Esophagus squamous epithelium (tissue), 5 donors: ENCODE measurements at regions not wholly inside any gene's neighbourhood (a gene's known extent, or its start where the extent isn't known, plus 50 kb on each side); places are given as distances from the start of the nearest gene placed in this dataset.

Experiments
- DNase-seq: peaks from one replicate; lab custom pipeline; 2025; lab: John Stamatoyannopoulos, UW
- H3K27ac ChIP-seq, 4 donors: fragments of 200-600 bp; sonication (generic); one replicate each; pipeline ENCODE4 v1.5.1; 2016 to 2019; ENCODE audit warnings: mild to moderate bottlenecking in 1 of 4
- H3K27me3 ChIP-seq, 4 donors: fragments of 200-600 bp; sonication (generic); 1 replicate in 3 of 4; 2 replicates in 1 of 4; pipeline versions ENCODE4 v1.5.1 to v1.6.0; 2017 to 2021; ENCODE audit warnings: antibody characterized with exemption in 1 of 4
- H3K36me3 ChIP-seq, 3 donors: fragments of 200-600 bp; sonication (generic); one replicate each; pipeline ENCODE4 v1.5.1; 2016 to 2019
- H3K4me1 ChIP-seq, 3 donors: fragments of 200-600 bp; sonication (generic); one replicate each; pipeline ENCODE4 v1.5.1; 2017 to 2019
- H3K4me3 ChIP-seq, 4 donors: fragments of 200-600 bp; sonication (generic); 1 replicate in 3 of 4; 2 replicates in 1 of 4; pipeline ENCODE4 v1.5.1; 2016 to 2019; ENCODE audit warnings: mild to moderate bottlenecking in 2 of 4, moderate library complexity in 1 of 4
- H3K9me3 ChIP-seq, 3 donors: fragments of 200-600 bp; sonication (generic); one replicate each; pipeline ENCODE4 v1.5.1; 2016 to 2019
- POLR2A ChIP-seq, 4 donors: fragments of 450-650 bp; IDR thresholded peaks; one replicate each; pipeline ENCODE4 v1.6.1; 2017; ENCODE audit warnings: antibody characterized with exemption in 4 of 4, mild to moderate bottlenecking in 4 of 4, moderate library complexity in 3 of 4
- WGBS, 2 donors: methylation state at CpG; one replicate each; pipeline ENCODE4 v1.1.5; 2018; 5-methylcytosine and 5-hydroxymethylcytosine counted together
- intact Hi-C: fragments of 100-400 bp; cut with DNase I; formaldehyde crosslinking; loops from one replicate; pipeline ENCODE4 v1.15.0; 2022
- TF ChIP-seq, protein P1 (sequence below), 6 experiments: fragments of 450-650 bp in 4 of 6; fragments of 200-600 bp in 2 of 6; sonication (generic) in 2 of 6; IDR thresholded peaks; one replicate each; pipeline ENCODE4 v1.5.1; 2016 to 2019; ENCODE audit warnings: antibody characterized with exemption in 6 of 6, mild to moderate bottlenecking in 4 of 6, moderate library complexity in 4 of 6
- donor health status: DM: yes; HTN: yes; CAD: no.

DNA sequence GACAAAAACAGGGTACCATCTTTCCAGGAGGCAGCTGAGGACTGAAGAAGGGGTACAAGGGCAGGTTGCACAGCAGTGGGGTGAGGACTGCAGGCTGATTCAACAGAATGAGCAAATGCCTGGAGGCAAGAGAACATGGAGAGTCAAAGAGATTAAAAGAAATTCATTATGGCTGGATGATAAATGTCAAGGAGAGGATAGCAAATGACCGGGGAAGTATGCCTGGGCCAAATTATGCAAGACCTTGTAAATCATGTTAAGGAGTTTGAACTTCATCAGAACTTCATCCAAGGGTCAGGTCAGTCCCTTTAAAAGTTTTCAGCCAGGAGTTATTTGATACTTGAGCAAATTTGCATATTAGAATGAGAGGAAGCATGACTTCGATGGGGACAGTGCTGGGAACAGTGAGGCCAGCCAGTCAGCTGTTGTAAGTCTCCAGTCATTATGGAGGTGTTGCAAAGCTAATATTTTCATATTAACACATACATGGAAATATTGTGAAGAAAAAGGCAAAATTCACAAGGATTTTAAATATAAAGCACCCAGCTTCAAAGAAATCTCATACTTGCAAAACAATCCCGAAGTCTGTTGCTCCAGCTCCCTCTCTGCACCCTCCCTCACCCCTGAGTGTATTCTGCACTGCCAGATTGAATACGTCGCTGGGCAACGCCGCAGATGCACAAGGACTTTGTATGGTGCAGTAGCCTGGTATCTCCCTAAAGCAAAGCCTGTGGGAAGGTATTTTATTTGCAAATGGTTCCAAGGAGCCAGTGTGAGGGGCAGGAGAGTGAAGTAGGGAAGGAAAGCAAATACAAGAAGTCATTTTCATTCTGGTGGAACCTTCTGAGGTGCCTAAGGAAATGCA is 509.8 kb upstream of the TLE4 start:
- Histone ChIP-seq H3K9me3 (no peaks in the 10 kb centered on the region), H3K4me1 (no peaks in the 10 kb centered on the region), H3K4me3 (no peak overlapping the region), H3K27me3 (no peaks in the 10 kb centered on the region), H3K27ac (no peak overlapping the region), H3K36me3 (no peaks in the 10 kb centered on the region)
- no peak for DNase-seq
- intact Hi-C loops: no loop called here
- WGBS, 2 donors: 73 to 74% methylated on average over 7 of the region's 7 CpGs
- no peak for TF ChIP-seq POLR2A (IDR thresholded peaks at IDR 0.05)
- TF ChIP-seq, protein P1, sequence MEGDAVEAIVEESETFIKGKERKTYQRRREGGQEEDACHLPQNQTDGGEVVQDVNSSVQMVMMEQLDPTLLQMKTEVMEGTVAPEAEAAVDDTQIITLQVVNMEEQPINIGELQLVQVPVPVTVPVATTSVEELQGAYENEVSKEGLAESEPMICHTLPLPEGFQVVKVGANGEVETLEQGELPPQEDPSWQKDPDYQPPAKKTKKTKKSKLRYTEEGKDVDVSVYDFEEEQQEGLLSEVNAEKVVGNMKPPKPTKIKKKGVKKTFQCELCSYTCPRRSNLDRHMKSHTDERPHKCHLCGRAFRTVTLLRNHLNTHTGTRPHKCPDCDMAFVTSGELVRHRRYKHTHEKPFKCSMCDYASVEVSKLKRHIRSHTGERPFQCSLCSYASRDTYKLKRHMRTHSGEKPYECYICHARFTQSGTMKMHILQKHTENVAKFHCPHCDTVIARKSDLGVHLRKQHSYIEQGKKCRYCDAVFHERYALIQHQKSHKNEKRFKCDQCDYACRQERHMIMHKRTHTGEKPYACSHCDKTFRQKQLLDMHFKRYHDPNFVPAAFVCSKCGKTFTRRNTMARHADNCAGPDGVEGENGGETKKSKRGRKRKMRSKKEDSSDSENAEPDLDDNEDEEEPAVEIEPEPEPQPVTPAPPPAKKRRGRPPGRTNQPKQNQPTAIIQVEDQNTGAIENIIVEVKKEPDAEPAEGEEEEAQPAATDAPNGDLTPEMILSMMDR (IDR thresholded peaks at IDR 0.05): no peak

DNA sequence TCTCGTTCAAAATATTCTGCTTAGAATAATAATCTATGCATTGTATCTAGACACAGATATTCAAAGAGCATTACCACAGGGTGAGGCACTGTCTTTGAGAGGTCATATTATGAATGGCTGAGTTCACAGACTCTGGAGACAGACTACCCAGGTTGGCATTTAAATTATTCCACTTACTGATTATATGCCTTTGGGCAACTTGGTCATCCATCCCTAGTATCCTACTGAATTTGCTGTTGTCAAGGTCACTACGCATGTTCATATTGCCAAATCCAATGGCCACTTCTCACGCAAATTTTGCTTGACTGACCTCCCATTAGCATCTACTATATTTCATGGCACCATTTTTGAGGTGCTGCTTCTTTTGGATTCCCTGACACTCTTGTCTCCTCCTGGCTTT is 498.6 kb upstream of the TLE4 start:
- DNase-seq: no peak
- Histone ChIP-seq H3K27ac (no peak overlapping the region), H3K27me3 (no peaks in the 10 kb centered on the region), H3K4me3 (no peak overlapping the region), H3K9me3 (no peaks in the 10 kb centered on the region), H3K4me1 (no peaks in the 10 kb centered on the region), H3K36me3 (no peaks in the 10 kb centered on the region)
- 85 to 86% methylated on average over 3 of the region's 3 CpGs for WGBS, 2 donors
- TF ChIP-seq POLR2A (IDR thresholded peaks at IDR 0.05): no peak
- TF ChIP-seq, protein P1 (IDR thresholded peaks at IDR 0.05): no peak
- intact Hi-C loops: no loop called here

DNA sequence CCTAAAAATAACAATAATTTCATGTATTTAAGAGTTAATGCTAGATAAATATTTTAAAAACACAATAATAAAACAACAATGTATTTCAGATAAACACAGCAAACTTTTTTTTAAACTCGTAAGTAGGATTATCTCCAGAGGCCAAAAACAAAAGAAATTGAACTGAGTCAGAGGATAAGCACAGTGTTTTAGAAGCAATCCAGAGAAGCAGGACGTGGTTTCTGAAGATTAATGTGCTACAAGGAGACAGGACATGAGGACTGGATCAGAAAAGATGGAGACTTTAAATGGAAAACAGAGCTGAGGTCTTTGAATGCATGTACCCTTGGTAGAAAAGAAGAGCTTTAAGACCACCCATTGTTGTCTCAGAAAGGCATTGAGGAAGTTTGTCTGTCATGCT is 491.2 kb upstream of the TLE4 start:
- WGBS, 2 donors: 25 to 28% methylated on average over 2 of the region's 2 CpGs

DNA sequence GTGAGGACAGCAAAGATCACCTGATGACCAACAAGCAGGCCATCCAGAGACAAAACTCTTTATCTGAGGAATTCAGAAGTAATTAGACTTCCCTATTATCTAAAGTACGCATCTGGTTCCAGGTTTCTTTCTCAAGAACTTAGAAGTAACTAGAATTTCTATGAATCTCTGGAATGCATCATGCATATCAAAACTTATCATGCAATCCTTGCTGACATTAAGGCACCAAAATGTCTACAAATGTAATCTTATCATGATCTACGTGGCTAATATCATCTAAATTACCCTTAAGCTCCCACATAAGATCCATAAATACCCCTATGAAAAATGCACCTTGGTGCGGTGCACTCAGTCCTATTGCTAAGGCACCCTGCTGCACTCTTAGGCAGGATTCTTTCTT is 488.1 kb upstream of the TLE4 start:
- no peak for TF ChIP-seq POLR2A (IDR thresholded peaks at IDR 0.05)
- TF ChIP-seq, protein P1 (IDR thresholded peaks at IDR 0.05): no peak
- 79 to 86% methylated on average over 3 of the region's 3 CpGs for WGBS, 2 donors
- Histone ChIP-seq H3K9me3 (peaks cover 0 to 5% (median under 1%) of the 10 kb centered on the region in 3 donors), H3K27me3 (no peaks in the 10 kb centered on the region), H3K36me3 (no peaks in the 10 kb centered on the region), H3K4me1 (no peaks in the 10 kb centered on the region), H3K4me3 (no peak overlapping the region), H3K27ac (no peak overlapping the region)
- no peak for DNase-seq
- intact Hi-C loops: no loop called here

More for the DNA sequence above, 491.2 kb upstream of the TLE4 start:
- intact Hi-C loops: no loop called here
- H3K27me3 ChIP-seq: no peaks in the 10 kb centered on the region
- H3K9me3 ChIP-seq: peaks cover 0 to 5% (median 0%) of the 10 kb centered on the region in 3 donors
- no peaks in the 10 kb centered on the region for H3K4me1 ChIP-seq
- no peaks in the 10 kb centered on the region for H3K36me3 ChIP-seq
- DNase-seq: no peak
- TF ChIP-seq, protein P1 (IDR thresholded peaks at IDR 0.05): no peak
- no peak for TF ChIP-seq POLR2A (IDR thresholded peaks at IDR 0.05)
- H3K27ac ChIP-seq: no peak overlapping the region
- H3K4me3 ChIP-seq: no peak overlapping the region

DNA sequence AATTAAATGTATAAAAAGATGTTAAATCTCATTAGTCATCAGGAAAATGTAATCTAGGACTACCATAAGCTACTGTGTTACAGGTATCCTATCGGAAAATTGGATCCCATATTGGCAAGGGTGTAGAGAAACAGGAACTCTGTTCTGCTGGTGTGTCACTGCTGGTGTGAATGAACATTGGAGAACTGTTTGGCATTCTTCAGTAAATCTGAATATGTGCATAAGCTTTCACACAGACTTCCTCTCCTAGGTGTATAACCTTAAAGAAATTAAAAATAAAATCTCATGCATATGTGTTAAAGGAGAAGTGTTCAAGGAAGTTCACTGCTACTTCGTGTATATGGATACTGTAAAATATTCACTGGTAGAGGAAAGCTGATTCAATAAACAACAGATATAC is 484.6 kb upstream of the TLE4 start:
- no peak for DNase-seq
- H3K36me3 ChIP-seq: no peaks in the 10 kb centered on the region
- no peaks in the 10 kb centered on the region for H3K4me1 ChIP-seq
- peaks cover 0 to 7% (median 5%) of the 10 kb centered on the region in 3 donors for H3K9me3 ChIP-seq
- no peak overlapping the region for H3K4me3 ChIP-seq
- intact Hi-C loops: no loop called here
- TF ChIP-seq POLR2A (IDR thresholded peaks at IDR 0.05): no peak
- TF ChIP-seq, protein P1 (IDR thresholded peaks at IDR 0.05): no peak
- WGBS, 2 donors: 83 to 85% methylated on average over 2 of the region's 2 CpGs
- H3K27ac ChIP-seq: no peak overlapping the region
- no peaks in the 10 kb centered on the region for H3K27me3 ChIP-seq
